ENCODE measurements at regions not wholly inside any gene's neighbourhood (a gene's known extent, or its start where the extent isn't known, plus 50 kb on each side); places are given as distances from the start of the nearest gene placed in this dataset.

- Histone ChIP-seq H3K9me3 (ENCODE audit: control insufficient read depth, insufficient read depth, low read length) (no peaks in the 10 kb centered on the region), H3K27me3 (ENCODE audit: control insufficient read depth, insufficient read depth, low read length) (peaks cover 48% of the 10 kb centered on the region), H3K9ac (ENCODE audit: low read depth, low read length) (no peak overlapping the region), H3K4me1 (ENCODE audit: control insufficient read depth, insufficient read depth, low read length) (no peaks in the 10 kb centered on the region), H3K4me3 (ENCODE audit: low read depth, low read length) (no peak overlapping the region), H3K36me3 (ENCODE audit: control insufficient read depth, insufficient read depth, low read length) (no peaks in the 10 kb centered on the region)
Observed at GRCh38 chr11:116488836-116489389, 283.9 kb downstream of the BUD13 start.

GRCh38 chr11:116485425-116485824, 287.4 kb downstream of the BUD13 start:
- H3K9ac ChIP-seq (ENCODE audit: low read depth, low read length), result no peak overlapping the region
- H3K36me3 ChIP-seq (ENCODE audit: control insufficient read depth, insufficient read depth, low read length), result no peaks in the 10 kb centered on the region

GRCh38 chr11:116482716-116483115, 290.1 kb downstream of the BUD13 start:
- H3K9ac ChIP-seq (ENCODE audit: low read depth, low read length), result no peak overlapping the region
- H3K4me3 ChIP-seq (ENCODE audit: low read depth, low read length), result no peak overlapping the region
- H3K4me1 ChIP-seq (ENCODE audit: control insufficient read depth, insufficient read depth, low read length), result no peaks in the 10 kb centered on the region
- H3K36me3 ChIP-seq (ENCODE audit: control insufficient read depth, insufficient read depth, low read length), result no peaks in the 10 kb centered on the region
- H3K9me3 ChIP-seq (ENCODE audit: control insufficient read depth, insufficient read depth, low read length), result no peaks in the 10 kb centered on the region
- peaks cover 29% of the 10 kb centered on the region for H3K27me3 ChIP-seq (ENCODE audit: control insufficient read depth, insufficient read depth, low read length)

More at GRCh38 chr11:116485425-116485824, 287.4 kb downstream of the BUD13 start:
- Histone ChIP-seq H3K27me3 (ENCODE audit: control insufficient read depth, insufficient read depth, low read length) (peaks cover 52% of the 10 kb centered on the region), H3K9me3 (ENCODE audit: control insufficient read depth, insufficient read depth, low read length) (no peaks in the 10 kb centered on the region), H3K4me1 (ENCODE audit: control insufficient read depth, insufficient read depth, low read length) (no peaks in the 10 kb centered on the region), H3K4me3 (ENCODE audit: low read depth, low read length) (no peak overlapping the region)

- H3K27me3 ChIP-seq (ENCODE audit: control insufficient read depth, insufficient read depth, low read length), result peaks cover 23% of the 10 kb centered on the region
- H3K9me3 ChIP-seq (ENCODE audit: control insufficient read depth, insufficient read depth, low read length), result no peaks in the 10 kb centered on the region
- no peaks in the 10 kb centered on the region for H3K36me3 ChIP-seq (ENCODE audit: control insufficient read depth, insufficient read depth, low read length)
- no peak overlapping the region for H3K4me3 ChIP-seq (ENCODE audit: low read depth, low read length)
- H3K9ac ChIP-seq (ENCODE audit: low read depth, low read length), result no peak overlapping the region
- H3K4me1 ChIP-seq (ENCODE audit: control insufficient read depth, insufficient read depth, low read length), result no peaks in the 10 kb centered on the region
Observed at GRCh38 chr11:116481126-116481675, 291.6 kb downstream of the BUD13 start.

- Histone ChIP-seq H3K4me3 (ENCODE audit: low read depth, low read length) (no peak overlapping the region), H3K27me3 (ENCODE audit: control insufficient read depth, insufficient read depth, low read length) (peaks cover 9% of the 10 kb centered on the region), H3K4me1 (ENCODE audit: control insufficient read depth, insufficient read depth, low read length) (peaks cover 6% of the 10 kb centered on the region)
Observed at GRCh38 chr11:116478669-116479668, 293.8 kb downstream of the BUD13 start.

GRCh38 chr11:116478205-116478604, 294.6 kb downstream of the BUD13 start:
- H3K36me3 ChIP-seq (ENCODE audit: control insufficient read depth, insufficient read depth, low read length), result no peaks in the 10 kb centered on the region
- no peak overlapping the region for H3K4me3 ChIP-seq (ENCODE audit: low read depth, low read length)
- H3K9ac ChIP-seq (ENCODE audit: low read depth, low read length), result no peak overlapping the region
- H3K9me3 ChIP-seq (ENCODE audit: control insufficient read depth, insufficient read depth, low read length), result no peaks in the 10 kb centered on the region
- H3K27me3 ChIP-seq (ENCODE audit: control insufficient read depth, insufficient read depth, low read length), result peaks cover 6% of the 10 kb centered on the region
- H3K4me1 ChIP-seq (ENCODE audit: control insufficient read depth, insufficient read depth, low read length), result peaks cover 9% of the 10 kb centered on the region

More at GRCh38 chr11:116478669-116479668, 293.8 kb downstream of the BUD13 start:
- Histone ChIP-seq H3K9me3 (ENCODE audit: control insufficient read depth, insufficient read depth, low read length) (no peaks in the 10 kb centered on the region), H3K36me3 (ENCODE audit: control insufficient read depth, insufficient read depth, low read length) (no peaks in the 10 kb centered on the region), H3K9ac (ENCODE audit: low read depth, low read length) (no peak overlapping the region)

- no peak overlapping the region for H3K9ac ChIP-seq (ENCODE audit: low read depth, low read length)
- peaks cover 5% of the 10 kb centered on the region for H3K9me3 ChIP-seq (ENCODE audit: control insufficient read depth, insufficient read depth, low read length)
- no peak overlapping the region for H3K4me3 ChIP-seq (ENCODE audit: low read depth, low read length)
- H3K27me3 ChIP-seq (ENCODE audit: control insufficient read depth, insufficient read depth, low read length), result peaks cover 4% of the 10 kb centered on the region
- peaks cover 15% of the 10 kb centered on the region for H3K4me1 ChIP-seq (ENCODE audit: control insufficient read depth, insufficient read depth, low read length)
- no peaks in the 10 kb centered on the region for H3K36me3 ChIP-seq (ENCODE audit: control insufficient read depth, insufficient read depth, low read length)
Observed at GRCh38 chr11:116473790-116474346, 298.9 kb downstream of the BUD13 start.

GRCh38 chr11:116473206-116473769, 299.5 kb downstream of the BUD13 start:
- peaks cover 15% of the 10 kb centered on the region for H3K4me1 ChIP-seq (ENCODE audit: control insufficient read depth, insufficient read depth, low read length)
- H3K9ac ChIP-seq (ENCODE audit: low read depth, low read length), result no peak overlapping the region
- H3K36me3 ChIP-seq (ENCODE audit: control insufficient read depth, insufficient read depth, low read length), result no peaks in the 10 kb centered on the region
- H3K4me3 ChIP-seq (ENCODE audit: low read depth, low read length), result no peak overlapping the region
- H3K9me3 ChIP-seq (ENCODE audit: control insufficient read depth, insufficient read depth, low read length), result peaks cover 5% of the 10 kb centered on the region
- H3K27me3 ChIP-seq (ENCODE audit: control insufficient read depth, insufficient read depth, low read length), result peaks cover 4% of the 10 kb centered on the region

- H3K9ac ChIP-seq (ENCODE audit: low read depth, low read length), result no peak overlapping the region
- H3K27me3 ChIP-seq (ENCODE audit: control insufficient read depth, insufficient read depth, low read length), result peaks cover 4% of the 10 kb centered on the region
- peaks cover 5% of the 10 kb centered on the region for H3K9me3 ChIP-seq (ENCODE audit: control insufficient read depth, insufficient read depth, low read length)
- H3K4me1 ChIP-seq (ENCODE audit: control insufficient read depth, insufficient read depth, low read length), result peaks cover 15% of the 10 kb centered on the region
- H3K4me3 ChIP-seq (ENCODE audit: low read depth, low read length), result no peak overlapping the region
- H3K36me3 ChIP-seq (ENCODE audit: control insufficient read depth, insufficient read depth, low read length), result no peaks in the 10 kb centered on the region
Observed at GRCh38 chr11:116472651-116473050, 300.1 kb downstream of the BUD13 start.

- Histone ChIP-seq H3K27me3 (ENCODE audit: control insufficient read depth, insufficient read depth, low read length) (peaks cover 4% of the 10 kb centered on the region), H3K9ac (ENCODE audit: low read depth, low read length) (no peak overlapping the region), H3K36me3 (ENCODE audit: control insufficient read depth, insufficient read depth, low read length) (no peaks in the 10 kb centered on the region), H3K4me1 (ENCODE audit: control insufficient read depth, insufficient read depth, low read length) (peaks cover 15% of the 10 kb centered on the region), H3K4me3 (ENCODE audit: low read depth, low read length) (no peak overlapping the region), H3K9me3 (ENCODE audit: control insufficient read depth, insufficient read depth, low read length) (peaks cover 5% of the 10 kb centered on the region)
Observed at GRCh38 chr11:116471608-116472256, 301.1 kb downstream of the BUD13 start.

GRCh38 chr11:116468699-116469098, 304.1 kb downstream of the BUD13 start:
- Histone ChIP-seq H3K9ac (ENCODE audit: low read depth, low read length) (no peak overlapping the region), H3K27me3 (ENCODE audit: control insufficient read depth, insufficient read depth, low read length) (no peaks in the 10 kb centered on the region), H3K36me3 (ENCODE audit: control insufficient read depth, insufficient read depth, low read length) (no peaks in the 10 kb centered on the region), H3K9me3 (ENCODE audit: control insufficient read depth, insufficient read depth, low read length) (peaks cover 5% of the 10 kb centered on the region), H3K4me3 (ENCODE audit: low read depth, low read length) (no peak overlapping the region), H3K4me1 (ENCODE audit: control insufficient read depth, insufficient read depth, low read length) (peaks cover 9% of the 10 kb centered on the region)
